ENCODE measurements at regions not wholly inside any gene's neighbourhood (a gene's known extent, or its start where the extent isn't known, plus 50 kb on each side); places are given as distances from the start of the nearest gene placed in this dataset.

DNA sequence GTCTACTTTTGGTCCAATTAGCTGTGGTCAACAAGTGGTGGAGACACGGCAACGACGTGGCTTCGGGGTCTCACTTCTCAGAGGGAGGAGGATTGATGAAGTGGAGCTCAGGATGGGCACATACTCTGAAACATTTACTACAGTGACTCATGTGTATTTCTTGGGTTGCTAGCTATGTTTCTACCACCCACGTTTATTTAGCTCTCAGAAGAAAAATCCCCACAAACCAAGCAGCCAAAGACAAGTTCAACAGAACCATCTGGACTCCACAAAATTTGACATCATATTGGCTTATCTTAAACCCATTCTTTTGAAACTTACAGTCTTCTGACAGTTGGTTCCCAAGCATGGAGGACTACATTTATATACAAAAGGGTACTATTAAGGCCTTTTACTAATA is 158.0 kb downstream of the CBLL2 start:
- H3K9me3 ChIP-seq: no peaks in the 10 kb centered on the region

DNA sequence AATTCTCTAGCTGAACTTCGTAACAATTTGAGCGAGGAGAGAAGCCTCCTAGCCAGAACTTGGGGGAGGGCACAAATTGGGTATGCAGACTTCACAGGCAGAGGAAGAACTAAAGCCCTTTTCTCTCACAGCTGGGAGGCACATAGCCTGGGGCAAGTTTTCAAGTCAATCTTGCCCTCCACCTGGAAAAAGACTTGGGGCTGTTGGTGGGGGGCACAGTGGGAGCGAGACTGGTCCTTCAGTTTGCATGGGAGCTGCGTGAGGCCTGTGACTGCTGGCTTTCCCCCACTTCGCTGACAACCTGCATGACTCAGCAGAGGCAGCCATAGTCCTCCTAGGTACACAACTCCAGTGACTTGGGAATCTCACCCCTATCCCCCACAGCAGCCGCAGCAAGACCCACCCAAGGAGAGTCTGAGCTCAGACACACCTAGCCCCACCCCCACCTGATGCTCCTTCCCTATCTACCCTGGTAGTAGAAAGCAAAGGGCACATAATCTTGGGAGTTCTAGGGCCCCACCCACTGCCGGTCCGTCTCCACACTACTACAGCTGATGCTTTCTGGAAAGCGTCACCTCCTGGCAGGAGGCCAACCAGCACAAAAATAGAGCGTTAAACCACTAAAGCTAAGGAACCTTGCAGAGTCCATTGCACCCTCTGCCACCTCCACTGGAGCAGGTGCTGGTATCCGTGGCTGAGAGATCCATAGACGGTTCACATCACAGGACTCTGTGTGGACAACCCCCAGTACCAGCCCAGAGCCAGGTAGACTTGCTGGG is 160.8 kb downstream of the CBLL2 start:
- no peaks in the 10 kb centered on the region for H3K27me3 ChIP-seq
- intact Hi-C loops (cut with DNase I): no loop called here
- no peak overlapping the region for H3K4me3 ChIP-seq
- H3K4me1 ChIP-seq: no peaks in the 10 kb centered on the region
- H3K27ac ChIP-seq: no peak overlapping the region
- no peaks in the 10 kb centered on the region for H3K9me3 ChIP-seq
- no peak for DNase-seq (ENCODE audit: low spot score in 2 of 2)
- no peak for TF ChIP-seq CTCF (IDR thresholded peaks at IDR 0.05)
- no peaks in the 10 kb centered on the region for H3K36me3 ChIP-seq

More for the DNA sequence above, 158.0 kb downstream of the CBLL2 start:
- no peak overlapping the region for H3K4me3 ChIP-seq
- H3K27me3 ChIP-seq: no peaks in the 10 kb centered on the region
- no peaks in the 10 kb centered on the region for H3K36me3 ChIP-seq
- intact Hi-C loops (cut with DNase I): no loop called here
- DNase-seq (ENCODE audit: low spot score in 2 of 2): no peak
- H3K27ac ChIP-seq: no peak overlapping the region
- no peak for TF ChIP-seq CTCF (IDR thresholded peaks at IDR 0.05)
- no peaks in the 10 kb centered on the region for H3K4me1 ChIP-seq

- DNase-seq (ENCODE audit: low spot score in 2 of 2): no peak
- Histone ChIP-seq H3K9me3 (peaks cover 0 to 3% of the 10 kb centered on the region in 2 donors), H3K27ac (no peak overlapping the region), H3K27me3 (no peaks in the 10 kb centered on the region), H3K4me3 (no peak overlapping the region), H3K4me1 (no peaks in the 10 kb centered on the region), H3K36me3 (no peaks in the 10 kb centered on the region)
- TF ChIP-seq CTCF (IDR thresholded peaks at IDR 0.05): no peak
- intact Hi-C loops (cut with DNase I): no loop called here
Measured at GRCh38 chrX:22445880-22446279, 173.2 kb downstream of the CBLL2 start.

DNA sequence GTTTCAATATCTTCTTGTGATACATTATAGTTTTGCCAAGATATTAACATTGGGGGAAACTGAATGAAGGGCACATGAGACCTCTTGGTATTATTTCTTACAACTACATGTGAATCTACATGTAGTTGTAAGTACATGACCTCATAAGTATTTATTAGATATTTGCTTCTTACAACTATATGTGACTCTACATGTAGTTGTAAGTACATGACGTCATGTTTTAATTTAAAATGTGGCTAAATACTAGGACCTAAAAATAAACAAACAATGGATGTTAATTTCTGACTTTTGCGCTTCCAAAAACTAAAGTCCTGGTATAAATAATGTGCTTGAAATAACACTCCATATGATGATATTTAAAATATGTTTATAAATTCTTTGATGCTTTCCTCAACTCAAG is 190.2 kb downstream of the CBLL2 start:
- intact Hi-C loops (cut with DNase I): no loop called here

DNA sequence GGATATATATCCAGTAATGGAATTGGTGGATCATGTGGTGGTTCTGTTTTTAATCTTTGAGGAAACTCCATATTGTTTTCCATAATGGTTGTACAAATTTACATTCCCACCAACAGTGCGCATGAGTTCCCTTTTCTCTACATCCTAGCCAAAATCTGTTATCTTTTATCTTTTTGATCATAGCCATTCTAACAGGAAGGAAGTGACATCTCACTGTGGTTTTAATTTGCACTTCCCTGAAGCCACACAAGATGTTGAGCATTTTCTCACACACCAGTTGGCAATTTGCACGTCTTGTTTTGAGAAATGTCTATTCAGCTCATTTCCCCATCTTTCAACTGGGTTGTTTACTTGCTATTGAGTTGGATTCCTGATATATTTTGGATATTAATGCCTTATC is 194.9 kb downstream of the CBLL2 start:
- TF ChIP-seq CTCF (IDR thresholded peaks at IDR 0.05): no peak
- H3K27me3 ChIP-seq: no peaks in the 10 kb centered on the region
- no peak for DNase-seq (ENCODE audit: low spot score in 2 of 2)
- H3K9me3 ChIP-seq: no peaks in the 10 kb centered on the region
- no peak overlapping the region for H3K27ac ChIP-seq
- H3K4me1 ChIP-seq: no peaks in the 10 kb centered on the region
- H3K36me3 ChIP-seq: no peaks in the 10 kb centered on the region
- intact Hi-C loops (cut with DNase I): no loop called here
- H3K4me3 ChIP-seq: no peak overlapping the region

More for the DNA sequence above, 190.2 kb downstream of the CBLL2 start:
- Histone ChIP-seq H3K36me3 (no peaks in the 10 kb centered on the region), H3K4me3 (no peak overlapping the region), H3K9me3 (no peaks in the 10 kb centered on the region), H3K27ac (no peak overlapping the region), H3K4me1 (no peaks in the 10 kb centered on the region), H3K27me3 (no peaks in the 10 kb centered on the region)
- DNase-seq (ENCODE audit: low spot score in 2 of 2): no peak
- no peak for TF ChIP-seq CTCF (IDR thresholded peaks at IDR 0.05)

All from ascending aorta (tissue), 2 donors.